Keratinocyte (primary cell): ENCODE measurements at regions not wholly inside any gene's neighbourhood (a gene's known extent, or its start where the extent isn't known, plus 50 kb on each side); places are given as distances from the start of the nearest gene placed in this dataset.

ENCODE experiments used
- DNase-seq: peaks from one replicate; pipeline ENCODE4 v3.0.0-alpha.2; 2011; ENCODE audit warnings: low read depth, missing footprints, low spot score
- FAIRE-seq: peaks from 2 replicates; lab custom pipeline; 2011; peaks lifted over from hg19 to GRCh38; lab: Jason Lieb, UNC
- H2AFZ ChIP-seq: 2 replicates; pipeline ENCODE4 v1.6.0; 2012; ENCODE audit warnings: low read length, control low read depth, inconsistent platforms; ENCODE audit not compliant: control insufficient read depth
- H3K27ac ChIP-seq: 2 replicates; pipeline ENCODE4 v1.5.1; 2011; ENCODE audit warnings: low read length; ENCODE audit not compliant: control insufficient read depth, insufficient read depth
- H3K27me3 ChIP-seq: 3 replicates; pipeline ENCODE4 v1.6.0; 2011; ENCODE audit warnings: low read length; ENCODE audit not compliant: control insufficient read depth, insufficient read depth; ENCODE audit errors: extremely low read depth
- H3K36me3 ChIP-seq, 2 experiments: 2 replicates in 1 of 2; 3 replicates in 1 of 2; pipeline ENCODE4 v1.5.1; 2011; ENCODE audit warnings: low read length in 2 of 2, mild to moderate bottlenecking in 1 of 2; ENCODE audit not compliant: control insufficient read depth in 2 of 2, insufficient read depth in 2 of 2; ENCODE audit errors: extremely low read depth in 1 of 2
- H3K4me1 ChIP-seq: 3 replicates; pipeline ENCODE4 v1.5.1; 2011; ENCODE audit warnings: low read length; ENCODE audit not compliant: control insufficient read depth, insufficient read depth; ENCODE audit errors: extremely low read depth
- H3K4me2 ChIP-seq: 3 replicates; pipeline ENCODE4 v1.6.0; 2011; ENCODE audit warnings: low read depth, low read length; ENCODE audit not compliant: control insufficient read depth, insufficient read depth; ENCODE audit errors: extremely low read depth
- H3K4me3 ChIP-seq, 3 experiments: fragments of 200-600 bp in 1 of 3; sonication (generic) in 1 of 3; 2 replicates in 2 of 3; 3 replicates in 1 of 3; pipeline ENCODE4 v1.5.1; 2011 to 2016; ENCODE audit warnings: low read length in 3 of 3, mild to moderate bottlenecking in 3 of 3, control low read depth in 2 of 3, inconsistent platforms in 1 of 3, low read depth in 1 of 3, mixed read lengths in 1 of 3, mixed run types in 1 of 3, moderate library complexity in 1 of 3; ENCODE audit not compliant: control insufficient read depth in 2 of 3, insufficient read depth in 2 of 3; ENCODE audit errors: extremely low read depth in 1 of 3
- H3K79me2 ChIP-seq: 2 replicates; pipeline ENCODE4 v1.6.0; 2012; ENCODE audit warnings: low read length; ENCODE audit not compliant: control insufficient read depth, insufficient read depth
- H3K9ac ChIP-seq: 3 replicates; pipeline ENCODE4 v1.6.0; 2011; ENCODE audit warnings: low read length; ENCODE audit not compliant: control insufficient read depth, insufficient read depth; ENCODE audit errors: extremely low read depth
- H3K9me1 ChIP-seq: 3 replicates; pipeline ENCODE4 v1.6.0; 2011; ENCODE audit warnings: low read length; ENCODE audit not compliant: control insufficient read depth, insufficient read depth; ENCODE audit errors: extremely low read depth
- H3K9me3 ChIP-seq: 2 replicates; pipeline ENCODE4 v1.5.1; 2012; ENCODE audit warnings: low read depth, low read length; ENCODE audit not compliant: control insufficient read depth
- H4K20me1 ChIP-seq: 3 replicates; pipeline ENCODE4 v1.6.0; 2011; ENCODE audit warnings: low read length; ENCODE audit not compliant: control insufficient read depth, insufficient read depth; ENCODE audit errors: extremely low read depth
- EZH2 ChIP-seq: IDR thresholded peaks from one replicate; pipeline ENCODE4 v1.6.1; 2012; ENCODE audit warnings: inconsistent platforms, mild to moderate bottlenecking, low read length, moderate library complexity
- dilution Hi-C: fragments of 300-500 bp; cut with MboI; formaldehyde crosslinking; loops from one replicate; pipeline ENCODE4 v1.7.0; 2020; ENCODE audit warnings: low sequenced_read_pairs; ENCODE audit not compliant: extremely low pct_ligation_motif_present
- TF ChIP-seq, protein P1 (sequence below), 3 experiments: IDR thresholded peaks in 1 of 3; conservative IDR thresholded peaks in 1 of 3; optimal IDR thresholded peaks in 1 of 3; 2 replicates in 2 of 3; 3 replicates in 1 of 3; pipeline versions ENCODE3 to v1.5.1; 2011; ENCODE audit warnings: low read length in 3 of 3, mild to moderate bottlenecking in 3 of 3, moderate library complexity in 2 of 3, control low read depth in 1 of 3, inconsistent platforms in 1 of 3; ENCODE audit not compliant: insufficient read depth in 2 of 3; ENCODE audit errors: extremely low read depth in 1 of 3

DNA sequence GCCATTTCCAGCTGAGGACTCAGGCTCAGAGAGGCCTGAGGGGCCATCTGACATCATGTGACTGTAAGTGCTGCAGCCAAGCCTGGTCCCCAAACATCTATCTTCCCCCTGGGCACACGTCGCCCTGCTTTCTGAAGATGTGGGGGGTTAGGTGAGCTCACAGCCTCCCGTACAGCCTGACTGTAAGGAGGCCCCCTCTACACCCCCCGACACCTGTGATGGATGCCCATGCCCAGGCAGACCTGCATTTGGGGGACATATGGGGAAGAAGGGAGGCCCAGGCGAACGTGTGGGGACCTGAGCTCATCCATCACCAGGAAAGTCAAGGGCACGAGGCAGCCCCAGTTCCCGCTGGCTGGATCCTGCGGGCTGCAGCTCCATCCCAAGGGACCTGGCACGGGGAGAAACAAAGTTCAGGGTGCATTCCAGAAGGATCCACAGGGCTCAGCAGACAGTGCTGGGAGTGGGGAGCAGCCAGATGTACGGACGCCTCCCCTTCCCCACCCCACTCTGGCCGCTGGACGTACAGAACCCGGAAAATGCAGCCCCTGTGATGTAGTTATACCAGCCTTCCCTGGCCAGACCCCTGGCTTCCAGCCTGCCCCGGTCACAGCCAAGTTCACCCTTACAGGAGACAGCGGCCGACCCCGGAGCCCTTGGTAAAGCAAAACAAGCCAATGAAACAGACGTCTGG is 1431.4 kb downstream of the BRD1 start:
- no peak overlapping the region for H3K4me3 ChIP-seq
- dilution Hi-C loops = no loop called here

DNA sequence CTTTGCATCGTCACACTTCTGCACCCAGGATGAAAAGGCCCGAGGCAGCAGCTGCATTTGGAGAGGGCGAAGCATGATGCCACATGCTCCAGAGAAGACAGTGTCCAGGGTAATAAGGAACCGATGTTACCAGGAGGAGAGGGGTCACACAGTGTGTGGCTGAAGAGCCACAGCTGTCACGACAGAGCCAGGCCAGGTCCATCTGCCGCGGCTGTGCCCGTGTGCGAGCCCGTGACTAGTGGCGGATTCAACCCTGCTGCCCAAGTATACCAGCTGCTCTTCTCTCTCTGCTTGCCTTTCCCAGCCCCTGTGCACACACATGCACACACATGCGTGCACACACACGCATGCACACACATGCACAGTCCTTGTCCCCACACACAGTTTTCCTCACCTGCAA is 1432.5 kb downstream of the BRD1 start:
- Histone ChIP-seq H2AFZ (no peak overlapping the region), H3K27ac (no peak overlapping the region), H3K4me3 (no peak overlapping the region), H3K36me3 (no peaks in the 10 kb centered on the region), H3K9ac (no peak overlapping the region), H3K4me1 (no peaks in the 10 kb centered on the region), H3K79me2 (no peaks in the 10 kb centered on the region), H3K9me1 (no peaks in the 10 kb centered on the region), H3K9me3 (peaks cover 4% of the 10 kb centered on the region), H4K20me1 (no peaks in the 10 kb centered on the region), H3K4me2 (no peak overlapping the region), H3K27me3 (no peaks in the 10 kb centered on the region)
- dilution Hi-C loops = no loop called here
- no peak for FAIRE-seq
- no peak for TF ChIP-seq EZH2
- TF ChIP-seq, protein P1, sequence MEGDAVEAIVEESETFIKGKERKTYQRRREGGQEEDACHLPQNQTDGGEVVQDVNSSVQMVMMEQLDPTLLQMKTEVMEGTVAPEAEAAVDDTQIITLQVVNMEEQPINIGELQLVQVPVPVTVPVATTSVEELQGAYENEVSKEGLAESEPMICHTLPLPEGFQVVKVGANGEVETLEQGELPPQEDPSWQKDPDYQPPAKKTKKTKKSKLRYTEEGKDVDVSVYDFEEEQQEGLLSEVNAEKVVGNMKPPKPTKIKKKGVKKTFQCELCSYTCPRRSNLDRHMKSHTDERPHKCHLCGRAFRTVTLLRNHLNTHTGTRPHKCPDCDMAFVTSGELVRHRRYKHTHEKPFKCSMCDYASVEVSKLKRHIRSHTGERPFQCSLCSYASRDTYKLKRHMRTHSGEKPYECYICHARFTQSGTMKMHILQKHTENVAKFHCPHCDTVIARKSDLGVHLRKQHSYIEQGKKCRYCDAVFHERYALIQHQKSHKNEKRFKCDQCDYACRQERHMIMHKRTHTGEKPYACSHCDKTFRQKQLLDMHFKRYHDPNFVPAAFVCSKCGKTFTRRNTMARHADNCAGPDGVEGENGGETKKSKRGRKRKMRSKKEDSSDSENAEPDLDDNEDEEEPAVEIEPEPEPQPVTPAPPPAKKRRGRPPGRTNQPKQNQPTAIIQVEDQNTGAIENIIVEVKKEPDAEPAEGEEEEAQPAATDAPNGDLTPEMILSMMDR (optimal IDR thresholded peaks at IDR 0.05 in 1 of 3, IDR thresholded peaks at IDR 0.05 in 1 of 3, conservative IDR thresholded peaks at IDR 0.05 in 1 of 3; ENCODE audit: extremely low read depth in 1 of 3, insufficient read depth in 2 of 3, low read length in 3 of 3) = no peak
- no peak for DNase-seq

More for the DNA sequence above, 1431.4 kb downstream of the BRD1 start:
- H2AFZ ChIP-seq = no peak overlapping the region
- no peak for TF ChIP-seq EZH2
- TF ChIP-seq, protein P1 (optimal IDR thresholded peaks at IDR 0.05 in 1 of 3, IDR thresholded peaks at IDR 0.05 in 1 of 3, conservative IDR thresholded peaks at IDR 0.05 in 1 of 3; ENCODE audit: extremely low read depth in 1 of 3, insufficient read depth in 2 of 3, low read length in 3 of 3) = no peak
- no peak overlapping the region for H3K4me2 ChIP-seq
- H3K9me1 ChIP-seq = no peaks in the 10 kb centered on the region
- no peaks in the 10 kb centered on the region for H3K79me2 ChIP-seq
- H3K27me3 ChIP-seq = no peaks in the 10 kb centered on the region
- no peaks in the 10 kb centered on the region for H4K20me1 ChIP-seq
- DNase-seq = no peak
- no peak overlapping the region for H3K9ac ChIP-seq
- no peak for FAIRE-seq
- H3K36me3 ChIP-seq = no peaks in the 10 kb centered on the region
- no peaks in the 10 kb centered on the region for H3K4me1 ChIP-seq
- no peak overlapping the region for H3K27ac ChIP-seq
- H3K9me3 ChIP-seq = peaks cover 4% of the 10 kb centered on the region
